Activated naive CD8-positive, alpha-beta T cell treated with anti-CD3 and anti-CD28 coated beads for 36 hours (primary cell): ENCODE measurements at regions not wholly inside any gene's neighbourhood (a gene's known extent, or its start where the extent isn't known, plus 50 kb on each side); places are given as distances from the start of the nearest gene placed in this dataset.

Source experiments
- DNase-seq: peaks from one replicate; pipeline ENCODE4 v3.0.0; 2021
- H3K27ac Mint-ChIP-seq: one replicate; pipeline ENCODE4 v1.8.0; 2022; ENCODE audit warnings: mild to moderate bottlenecking, moderate library complexity, mixed read lengths
- H3K27me3 Mint-ChIP-seq: one replicate; pipeline ENCODE4 v1.8.0; 2022; ENCODE audit warnings: mild to moderate bottlenecking, mixed read lengths
- H3K36me3 Mint-ChIP-seq: one replicate; pipeline ENCODE4 v1.8.0; 2021; ENCODE audit warnings: mild to moderate bottlenecking, mixed read lengths
- H3K4me1 Mint-ChIP-seq: one replicate; pipeline ENCODE4 v1.8.0; 2021; ENCODE audit warnings: mixed read lengths
- H3K4me3 Mint-ChIP-seq: one replicate; pipeline ENCODE4 v1.8.0; 2022; ENCODE audit warnings: mild to moderate bottlenecking, moderate library complexity, mixed read lengths
- H3K9me3 Mint-ChIP-seq: one replicate; pipeline ENCODE4 v1.8.0; 2022; ENCODE audit warnings: mixed read lengths

GRCh38 chr16:85306071-85306792 is 194.0 kb upstream of the CIBAR2 start:
- Mint-ChIP-seq H3K36me3 (no peaks in the 10 kb centered on the region), H3K9me3 (no peaks in the 10 kb centered on the region), H3K27me3 (no peaks in the 10 kb centered on the region), H3K4me1 (peaks cover 46% of the 10 kb centered on the region), H3K4me3 (peak overlapping the region; percentile 2), H3K27ac (peak overlapping the region; percentile 90)
- peak; percentile 85 for DNase-seq

GRCh38 chr16:85306793-85307551 is 194.7 kb upstream of the CIBAR2 start:
- Mint-ChIP-seq H3K27ac (peak overlapping the region; percentile 90), H3K4me3 (no peak overlapping the region), H3K4me1 (peaks cover 51% of the 10 kb centered on the region), H3K36me3 (no peaks in the 10 kb centered on the region), H3K27me3 (no peaks in the 10 kb centered on the region), H3K9me3 (no peaks in the 10 kb centered on the region)
- DNase-seq, result no peak

- DNase-seq, result no peak
- H3K4me1 Mint-ChIP-seq, result peaks cover 51% of the 10 kb centered on the region
- H3K36me3 Mint-ChIP-seq, result no peaks in the 10 kb centered on the region
- H3K27ac Mint-ChIP-seq, result no peak overlapping the region
- no peak overlapping the region for H3K4me3 Mint-ChIP-seq
- no peaks in the 10 kb centered on the region for H3K9me3 Mint-ChIP-seq
- no peaks in the 10 kb centered on the region for H3K27me3 Mint-ChIP-seq
Observed at GRCh38 chr16:85307552-85308364, 195.5 kb upstream of the CIBAR2 start.

- H3K4me1 Mint-ChIP-seq, result peaks cover 49% of the 10 kb centered on the region
- no peak overlapping the region for H3K27ac Mint-ChIP-seq
- no peak for DNase-seq
- no peaks in the 10 kb centered on the region for H3K36me3 Mint-ChIP-seq
- H3K4me3 Mint-ChIP-seq, result no peak overlapping the region
- H3K9me3 Mint-ChIP-seq, result no peaks in the 10 kb centered on the region
- no peaks in the 10 kb centered on the region for H3K27me3 Mint-ChIP-seq
Observed at GRCh38 chr16:85308611-85309540, 196.6 kb upstream of the CIBAR2 start.

- Mint-ChIP-seq H3K9me3 (no peaks in the 10 kb centered on the region), H3K4me3 (peak overlapping the region; percentile 34), H3K27ac (no peak overlapping the region), H3K36me3 (no peaks in the 10 kb centered on the region), H3K27me3 (no peaks in the 10 kb centered on the region), H3K4me1 (peaks cover 42% of the 10 kb centered on the region)
- peak; percentile 28 for DNase-seq
Observed at GRCh38 chr16:85309656-85310587, 197.7 kb upstream of the CIBAR2 start.

GRCh38 chr16:85310868-85311585 is 198.8 kb upstream of the CIBAR2 start:
- Mint-ChIP-seq H3K27ac (no peak overlapping the region), H3K4me1 (peaks cover 36% of the 10 kb centered on the region), H3K9me3 (no peaks in the 10 kb centered on the region), H3K36me3 (no peaks in the 10 kb centered on the region), H3K4me3 (no peak overlapping the region), H3K27me3 (no peaks in the 10 kb centered on the region)
- DNase-seq, result peak; percentile 49

- Mint-ChIP-seq H3K36me3 (no peaks in the 10 kb centered on the region), H3K9me3 (no peaks in the 10 kb centered on the region), H3K4me3 (no peak overlapping the region), H3K27ac (no peak overlapping the region), H3K4me1 (peaks cover 29% of the 10 kb centered on the region), H3K27me3 (no peaks in the 10 kb centered on the region)
- DNase-seq, result no peak
Observed at GRCh38 chr16:85311741-85312140, 199.5 kb upstream of the CIBAR2 start.

GRCh38 chr16:85312174-85312573 is 199.9 kb upstream of the CIBAR2 start:
- Mint-ChIP-seq H3K4me3 (no peak overlapping the region), H3K4me1 (peaks cover 28% of the 10 kb centered on the region), H3K36me3 (no peaks in the 10 kb centered on the region), H3K27me3 (no peaks in the 10 kb centered on the region), H3K27ac (no peak overlapping the region), H3K9me3 (no peaks in the 10 kb centered on the region)
- no peak for DNase-seq

- no peak for DNase-seq
- Mint-ChIP-seq H3K4me3 (no peak overlapping the region), H3K9me3 (no peaks in the 10 kb centered on the region), H3K27me3 (no peaks in the 10 kb centered on the region), H3K36me3 (no peaks in the 10 kb centered on the region), H3K27ac (no peak overlapping the region), H3K4me1 (peaks cover 22% of the 10 kb centered on the region)
Observed at GRCh38 chr16:85312642-85313525, 200.6 kb upstream of the CIBAR2 start.

GRCh38 chr16:85313526-85314301 is 201.4 kb upstream of the CIBAR2 start:
- H3K9me3 Mint-ChIP-seq, result no peaks in the 10 kb centered on the region
- H3K36me3 Mint-ChIP-seq, result no peaks in the 10 kb centered on the region
- peaks cover 15% of the 10 kb centered on the region for H3K4me1 Mint-ChIP-seq
- no peak overlapping the region for H3K4me3 Mint-ChIP-seq
- DNase-seq, result no peak
- no peaks in the 10 kb centered on the region for H3K27me3 Mint-ChIP-seq
- no peak overlapping the region for H3K27ac Mint-ChIP-seq

GRCh38 chr16:85314512-85314971 is 202.3 kb upstream of the CIBAR2 start:
- Mint-ChIP-seq H3K4me1 (peaks cover 13% of the 10 kb centered on the region), H3K27ac (no peak overlapping the region), H3K9me3 (no peaks in the 10 kb centered on the region), H3K4me3 (no peak overlapping the region), H3K27me3 (no peaks in the 10 kb centered on the region), H3K36me3 (no peaks in the 10 kb centered on the region)
- no peak for DNase-seq

GRCh38 chr16:85315866-85316265 is 203.6 kb upstream of the CIBAR2 start:
- Mint-ChIP-seq H3K27ac (no peak overlapping the region), H3K4me1 (peaks cover 8% of the 10 kb centered on the region), H3K36me3 (no peaks in the 10 kb centered on the region), H3K4me3 (no peak overlapping the region), H3K9me3 (no peaks in the 10 kb centered on the region), H3K27me3 (no peaks in the 10 kb centered on the region)
- no peak for DNase-seq
